SK-N-SH (cell line): ENCODE measurements at regions not wholly inside any gene's neighbourhood (a gene's known extent, or its start where the extent isn't known, plus 50 kb on each side); places are given as distances from the start of the nearest gene placed in this dataset.

Experiments used
- EP300 ChIP-seq, 2 experiments: IDR thresholded peaks; 2 replicates each; pipeline versions ENCODE4 v1.4.0 to v1.6.1; 2012; ENCODE audit warnings: borderline replicate concordance in 1 of 2, low read depth in 1 of 2, low read length in 1 of 2
- MXI1 ChIP-seq: IDR thresholded peaks from 2 replicates; pipeline ENCODE4 v1.6.1; 2012; ENCODE audit warnings: mild to moderate bottlenecking, low read depth, low read length, improper control_type of control experiment
- POLR2AphosphoS5 ChIP-seq: IDR thresholded peaks from 2 replicates; pipeline ENCODE4 v1.6.1; 2012; ENCODE audit warnings: low read depth, low read length
- RXRA ChIP-seq: IDR thresholded peaks from 2 replicates; pipeline ENCODE4 v1.4.0; 2012; ENCODE audit warnings: low read depth, mild to moderate bottlenecking, borderline replicate concordance
- TF ChIP-seq, protein P1 (sequence below): fragments of 200-600 bp; sonication (generic); IDR thresholded peaks from 2 replicates; pipeline ENCODE4 v1.6.1; 2017; ENCODE audit warnings: antibody characterized with exemption, mild to moderate bottlenecking, moderate library complexity
- TF ChIP-seq, protein P2 (sequence below): IDR thresholded peaks from 2 replicates; pipeline ENCODE4; 2012
- TF ChIP-seq, protein P3 (sequence below): fragments of 150-350 bp; IDR thresholded peaks from 2 replicates; pipeline ENCODE4 v1.6.1; 2017; ENCODE audit warnings: antibody characterized with exemption, low read length, low read depth, borderline replicate concordance

DNA sequence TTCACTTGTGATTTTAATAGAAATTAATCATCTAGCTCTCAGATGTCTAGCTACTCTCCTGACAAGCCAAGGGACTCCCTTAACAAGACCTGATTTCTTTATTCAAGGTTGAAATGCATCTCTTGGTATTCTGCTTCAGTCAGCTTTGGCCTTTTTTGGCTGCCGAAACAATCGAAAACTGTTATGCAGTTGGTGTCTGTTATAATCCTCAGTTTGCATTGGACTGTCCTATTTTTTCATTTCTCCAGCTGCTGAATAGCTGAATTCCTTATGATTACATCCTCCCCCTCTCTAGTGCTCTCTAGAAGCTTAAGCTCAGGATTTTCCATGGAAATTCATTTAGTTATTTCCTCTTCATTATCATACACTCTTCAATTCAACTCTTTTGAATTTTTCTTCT, 177.2 kb downstream of the TRIML1 start:
- TF ChIP-seq POLR2AphosphoS5: no peak
- TF ChIP-seq, protein P1, sequence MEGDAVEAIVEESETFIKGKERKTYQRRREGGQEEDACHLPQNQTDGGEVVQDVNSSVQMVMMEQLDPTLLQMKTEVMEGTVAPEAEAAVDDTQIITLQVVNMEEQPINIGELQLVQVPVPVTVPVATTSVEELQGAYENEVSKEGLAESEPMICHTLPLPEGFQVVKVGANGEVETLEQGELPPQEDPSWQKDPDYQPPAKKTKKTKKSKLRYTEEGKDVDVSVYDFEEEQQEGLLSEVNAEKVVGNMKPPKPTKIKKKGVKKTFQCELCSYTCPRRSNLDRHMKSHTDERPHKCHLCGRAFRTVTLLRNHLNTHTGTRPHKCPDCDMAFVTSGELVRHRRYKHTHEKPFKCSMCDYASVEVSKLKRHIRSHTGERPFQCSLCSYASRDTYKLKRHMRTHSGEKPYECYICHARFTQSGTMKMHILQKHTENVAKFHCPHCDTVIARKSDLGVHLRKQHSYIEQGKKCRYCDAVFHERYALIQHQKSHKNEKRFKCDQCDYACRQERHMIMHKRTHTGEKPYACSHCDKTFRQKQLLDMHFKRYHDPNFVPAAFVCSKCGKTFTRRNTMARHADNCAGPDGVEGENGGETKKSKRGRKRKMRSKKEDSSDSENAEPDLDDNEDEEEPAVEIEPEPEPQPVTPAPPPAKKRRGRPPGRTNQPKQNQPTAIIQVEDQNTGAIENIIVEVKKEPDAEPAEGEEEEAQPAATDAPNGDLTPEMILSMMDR: no peak
- TF ChIP-seq, protein P2, sequence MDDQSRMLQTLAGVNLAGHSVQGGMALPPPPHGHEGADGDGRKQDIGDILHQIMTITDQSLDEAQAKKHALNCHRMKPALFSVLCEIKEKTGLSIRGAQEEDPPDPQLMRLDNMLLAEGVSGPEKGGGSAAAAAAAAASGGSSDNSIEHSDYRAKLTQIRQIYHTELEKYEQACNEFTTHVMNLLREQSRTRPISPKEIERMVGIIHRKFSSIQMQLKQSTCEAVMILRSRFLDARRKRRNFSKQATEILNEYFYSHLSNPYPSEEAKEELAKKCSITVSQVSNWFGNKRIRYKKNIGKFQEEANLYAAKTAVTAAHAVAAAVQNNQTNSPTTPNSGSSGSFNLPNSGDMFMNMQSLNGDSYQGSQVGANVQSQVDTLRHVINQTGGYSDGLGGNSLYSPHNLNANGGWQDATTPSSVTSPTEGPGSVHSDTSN: no peak
- TF ChIP-seq, protein P3, sequence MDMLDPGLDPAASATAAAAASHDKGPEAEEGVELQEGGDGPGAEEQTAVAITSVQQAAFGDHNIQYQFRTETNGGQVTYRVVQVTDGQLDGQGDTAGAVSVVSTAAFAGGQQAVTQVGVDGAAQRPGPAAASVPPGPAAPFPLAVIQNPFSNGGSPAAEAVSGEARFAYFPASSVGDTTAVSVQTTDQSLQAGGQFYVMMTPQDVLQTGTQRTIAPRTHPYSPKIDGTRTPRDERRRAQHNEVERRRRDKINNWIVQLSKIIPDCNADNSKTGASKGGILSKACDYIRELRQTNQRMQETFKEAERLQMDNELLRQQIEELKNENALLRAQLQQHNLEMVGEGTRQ: no peak
- TF ChIP-seq EP300 (IDR thresholded peaks at IDR 0.05; ENCODE audit: borderline replicate concordance in 1 of 2, low read depth in 1 of 2, low read length in 1 of 2): no peak
- TF ChIP-seq MXI1: no peak
- TF ChIP-seq RXRA: no peak
